Panc1 (cell line): ENCODE measurements at regions not wholly inside any gene's neighbourhood (a gene's known extent, or its start where the extent isn't known, plus 50 kb on each side); places are given as distances from the start of the nearest gene placed in this dataset.
"Not testable (repeated sequence)": the region's sequence is repeated elsewhere in the genome, so short reads cannot be mapped to it uniquely, and the experiment has no call there.

ENCODE experiments used
- ATAC-seq: fragments of 200-7000 bp; cut with Tn5 transposase; 2 replicates; pipeline ENCODE4 v1.9.1; 2020; ENCODE audit warnings: mild to moderate bottlenecking, moderate library complexity
- BruUV-seq: library from RNA; stranded (reverse); fragments of 400-500 nt; replicated peaks from 2 replicates; lab custom pipeline; 2021; lab: Mats Ljungman, UMichigan
- CTCF ChIA-PET: fragments of 300-600 bp; sonication (Branson Sonifier 250); formaldehyde crosslinking; loops from one replicate; lab custom pipeline; 2022; ENCODE audit warnings: antibody characterized with exemption; lab: Charles Lee
- POLR2A ChIA-PET: fragments of 300-600 bp; sonication (Branson Sonifier 250); formaldehyde crosslinking; loops from one replicate; lab custom pipeline; 2022; ENCODE audit warnings: antibody characterized with exemption; lab: Charles Lee
- DNase-seq: peaks from one replicate; pipeline ENCODE4 v3.0.0-alpha.2; 2010; ENCODE audit warnings: low read depth, low spot score
- H3K27ac ChIP-seq: 2 replicates; pipeline ENCODE4 v1.5.1; 2011; ENCODE audit warnings: mild to moderate bottlenecking, low read length, inconsistent platforms
- H3K27me3 ChIP-seq: fragments of 200-500 bp; sonication (Bioruptor generic); 2 replicates; pipeline ENCODE4 v1.6.0; 2014; ENCODE audit warnings: low read length, inconsistent platforms; ENCODE audit not compliant: control insufficient read depth, insufficient read depth
- H3K36me3 ChIP-seq: fragments of 200-500 bp; sonication (Bioruptor generic); 2 replicates; pipeline ENCODE4 v1.5.1; 2014; ENCODE audit warnings: inconsistent platforms, mild to moderate bottlenecking, low read length, moderate library complexity; ENCODE audit not compliant: control insufficient read depth, insufficient read depth
- H3K4me1 ChIP-seq: 2 replicates; pipeline ENCODE4 v1.5.1; 2011; ENCODE audit warnings: inconsistent platforms, mild to moderate bottlenecking, low read length, moderate library complexity; ENCODE audit not compliant: control insufficient read depth, insufficient read depth
- H3K4me3 ChIP-seq, 2 experiments: 2 replicates each; pipeline ENCODE4 v1.5.1; 2011 to 2012; ENCODE audit warnings: low read depth in 2 of 2, low read length in 2 of 2, mild to moderate bottlenecking in 2 of 2, inconsistent platforms in 1 of 2, moderate library complexity in 1 of 2
- H3K9me3 ChIP-seq: fragments of 200-500 bp; sonication (Bioruptor generic); 2 replicates; pipeline ENCODE4 v1.5.1; 2014; ENCODE audit warnings: low read depth, mild to moderate bottlenecking, inconsistent platforms, low read length, moderate library complexity; ENCODE audit not compliant: control insufficient read depth, insufficient read depth
- CTCF ChIP-seq: fragments of 450-650 bp; IDR thresholded peaks from 2 replicates; pipeline ENCODE4 v1.5.1; 2017; ENCODE audit warnings: mild to moderate bottlenecking
- POLR2AphosphoS5 ChIP-seq: IDR thresholded peaks from 2 replicates; pipeline ENCODE4 v1.6.1; 2012; ENCODE audit warnings: mild to moderate bottlenecking, low read depth, low read length, moderate library complexity
- REST ChIP-seq, 2 experiments: IDR thresholded peaks; 2 replicates each; pipeline ENCODE4 v1.6.1; 2011 to 2012; ENCODE audit warnings: low read depth in 2 of 2, control low read depth in 1 of 2, low read length in 1 of 2, mild to moderate bottlenecking in 1 of 2, moderate library complexity in 1 of 2; ENCODE audit not compliant: insufficient read depth in 1 of 2
- SIN3A ChIP-seq: IDR thresholded peaks from 2 replicates; pipeline ENCODE4 v1.6.1; 2012; ENCODE audit warnings: low read depth, mild to moderate bottlenecking, low read length, moderate library complexity, borderline replicate concordance; ENCODE audit not compliant: insufficient read depth
- TCF7L2 ChIP-seq: IDR thresholded peaks from 2 replicates; pipeline ENCODE4 v1.6.1; 2011; ENCODE audit warnings: mild to moderate bottlenecking, low read depth, low read length, inconsistent platforms
- in situ Hi-C: cut with HindIII; loops from 2 replicates; pipeline ENCODE4 v1.10.0; 2016; ENCODE audit warnings: low sequenced_read_pairs, low pct_unique_long_range_greater_than_20kb
- intact Hi-C: fragments of 100-400 bp; cut with micrococcal nuclease; formaldehyde crosslinking; loops from one replicate; pipeline ENCODE4 v1.10.0; 2022; ENCODE audit not compliant: unreplicated experiment

GRCh38 chr14:103235506-103235905 is 98.5 kb upstream of the EIF5 start:
- H3K27ac ChIP-seq, BruUV-seq, ATAC-seq, H3K4me1 ChIP-seq, H3K36me3 ChIP-seq, H3K4me3 ChIP-seq, DNase-seq, H3K27me3 ChIP-seq, intact Hi-C loops, POLR2A ChIA-PET, in situ Hi-C loops, H3K9me3 ChIP-seq, CTCF ChIA-PET: not testable (repeated sequence)

- Histone ChIP-seq H3K27ac (no peak overlapping the region), H3K4me1 (no peaks in the 10 kb centered on the region), H3K36me3 (no peaks in the 10 kb centered on the region), H3K9me3 (no peaks in the 10 kb centered on the region), H3K4me3 (no peak overlapping the region), H3K27me3 (no peaks in the 10 kb centered on the region)
- TF ChIP-seq REST (IDR thresholded peaks at IDR 0.05; ENCODE audit: insufficient read depth in 1 of 2, low read depth in 2 of 2, low read length in 1 of 2) (no peak), TCF7L2 (no peak), SIN3A (no peak), CTCF (no peak), POLR2AphosphoS5 (no peak)
- ChIA-PET CTCF (no interaction called here), POLR2A (no interaction called here)
- intact Hi-C loops (no loop called here), in situ Hi-C loops (no loop called here)
- ATAC-seq (no peak), DNase-seq (no peak)
- BruUV-seq: no TSS peak
These were observed 94.3 kb upstream of the EIF5 start for GRCh38 chr14:103239751-103240150.

- ATAC-seq (no peak), DNase-seq (no peak)
- ChIA-PET CTCF (no interaction called here), POLR2A (interaction anchor here (0.6 kb wide), 1 partner anchor 111 kb away, joined by 4 read pairs; no protein-coding TSS in a partner anchor)
- Histone ChIP-seq H3K9me3 (no peaks in the 10 kb centered on the region), H3K27me3 (no peaks in the 10 kb centered on the region), H3K4me1 (no peaks in the 10 kb centered on the region), H3K4me3 (no peak overlapping the region), H3K27ac (no peak overlapping the region), H3K36me3 (no peaks in the 10 kb centered on the region)
- TF ChIP-seq TCF7L2 (no peak), SIN3A (no peak), POLR2AphosphoS5 (no peak), CTCF (no peak), REST (IDR thresholded peaks at IDR 0.05; ENCODE audit: insufficient read depth in 1 of 2, low read depth in 2 of 2, low read length in 1 of 2) (no peak)
- intact Hi-C loops (no loop called here), in situ Hi-C loops (no loop called here)
- BruUV-seq: no TSS peak
These were observed 92.5 kb upstream of the EIF5 start for GRCh38 chr14:103241531-103241930.
